ENCODE measurements at regions not wholly inside any gene's neighbourhood (a gene's known extent, or its start where the extent isn't known, plus 50 kb on each side); places are given as distances from the start of the nearest gene placed in this dataset.
"Not testable (repeated sequence)": the region's sequence is repeated elsewhere in the genome, so short reads cannot be mapped to it uniquely, and the experiment has no call there.

DNA sequence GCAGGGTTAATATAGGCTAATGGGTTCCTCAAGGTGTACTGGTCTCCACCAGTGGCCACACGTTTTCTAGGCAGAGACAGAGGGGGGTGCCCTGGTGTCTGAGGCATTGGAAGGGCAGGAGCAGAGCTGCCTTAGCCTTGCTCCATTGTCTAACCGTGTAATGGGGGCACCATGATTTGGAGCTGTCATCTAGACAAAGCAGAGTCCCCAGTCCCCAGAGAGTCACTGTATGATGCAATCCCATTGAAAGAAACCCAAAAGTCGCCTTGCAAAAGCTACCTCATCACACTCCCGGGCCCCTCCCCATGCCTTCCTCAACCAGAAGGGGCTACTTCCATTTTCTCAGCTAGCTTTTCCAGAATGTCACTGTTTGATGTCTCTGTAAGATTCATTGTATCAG lies 487.1 kb downstream of the AACS start:
- in situ Hi-C loops (cut with HindIII; ENCODE audit: low pct_ligation_motif_present, low sequenced_read_pairs): no loop called here
- H3K4me3 ChIP-seq (ENCODE audit: low read depth, low read length): no peak overlapping the region
- no peak overlapping the region for H3K27ac ChIP-seq
- no peak for DNase-seq
- no peaks in the 10 kb centered on the region for H3K27me3 ChIP-seq (replicated peaks)
- TF ChIP-seq, protein P1, sequence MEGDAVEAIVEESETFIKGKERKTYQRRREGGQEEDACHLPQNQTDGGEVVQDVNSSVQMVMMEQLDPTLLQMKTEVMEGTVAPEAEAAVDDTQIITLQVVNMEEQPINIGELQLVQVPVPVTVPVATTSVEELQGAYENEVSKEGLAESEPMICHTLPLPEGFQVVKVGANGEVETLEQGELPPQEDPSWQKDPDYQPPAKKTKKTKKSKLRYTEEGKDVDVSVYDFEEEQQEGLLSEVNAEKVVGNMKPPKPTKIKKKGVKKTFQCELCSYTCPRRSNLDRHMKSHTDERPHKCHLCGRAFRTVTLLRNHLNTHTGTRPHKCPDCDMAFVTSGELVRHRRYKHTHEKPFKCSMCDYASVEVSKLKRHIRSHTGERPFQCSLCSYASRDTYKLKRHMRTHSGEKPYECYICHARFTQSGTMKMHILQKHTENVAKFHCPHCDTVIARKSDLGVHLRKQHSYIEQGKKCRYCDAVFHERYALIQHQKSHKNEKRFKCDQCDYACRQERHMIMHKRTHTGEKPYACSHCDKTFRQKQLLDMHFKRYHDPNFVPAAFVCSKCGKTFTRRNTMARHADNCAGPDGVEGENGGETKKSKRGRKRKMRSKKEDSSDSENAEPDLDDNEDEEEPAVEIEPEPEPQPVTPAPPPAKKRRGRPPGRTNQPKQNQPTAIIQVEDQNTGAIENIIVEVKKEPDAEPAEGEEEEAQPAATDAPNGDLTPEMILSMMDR (IDR thresholded peaks at IDR 0.05; ENCODE audit: low read depth, low read length, missing control alignments): no peak
- H3K36me3 ChIP-seq (replicated peaks): no peaks in the 10 kb centered on the region

DNA sequence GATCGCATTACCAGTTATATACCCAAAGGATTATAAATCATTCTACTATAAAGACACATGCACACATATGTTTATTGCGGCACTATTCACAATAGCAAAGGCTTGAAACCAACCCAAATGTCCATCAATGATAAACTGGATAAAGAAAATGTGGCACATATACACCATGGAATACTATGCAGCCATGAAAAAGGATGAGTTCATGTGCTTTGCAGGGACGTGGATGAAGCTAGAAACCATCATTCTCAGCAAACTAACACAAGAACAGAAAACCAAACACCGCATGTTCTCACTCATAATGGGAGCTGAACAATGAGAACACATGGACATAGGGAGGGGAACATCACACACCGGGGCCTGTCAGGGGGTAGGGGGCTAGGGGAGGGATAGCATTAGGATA lies 495.8 kb downstream of the AACS start:
- DNase-seq; H3K27me3 ChIP-seq (replicated peaks); H3K36me3 ChIP-seq (replicated peaks); H3K4me3 ChIP-seq (ENCODE audit: low read depth, low read length); H3K27ac ChIP-seq; in situ Hi-C loops (cut with HindIII; ENCODE audit: low pct_ligation_motif_present, low sequenced_read_pairs): not testable (repeated sequence)

DNA sequence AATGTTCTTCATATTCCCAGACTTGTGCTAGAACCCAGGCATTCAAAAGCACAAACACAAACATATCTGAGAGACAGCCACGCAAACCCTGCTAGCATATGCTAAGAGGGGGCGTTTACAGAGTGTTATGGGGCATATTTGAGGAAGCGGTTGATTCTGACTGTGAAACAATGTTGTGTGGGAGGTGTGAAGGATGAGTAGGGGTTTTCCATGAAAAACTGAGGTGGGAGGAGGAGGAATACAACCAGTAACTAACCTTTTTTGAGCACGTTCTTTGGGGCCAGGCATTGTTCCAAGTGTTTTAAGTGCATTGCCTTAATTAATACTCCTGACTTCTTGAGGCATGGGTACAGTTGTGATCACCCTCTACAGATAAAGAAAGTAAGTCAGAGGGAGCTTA lies 499.5 kb downstream of the AACS start:
- Histone ChIP-seq H3K4me3 (ENCODE audit: low read depth, low read length) (no peak overlapping the region), H3K27ac (no peak overlapping the region), H3K36me3 (replicated peaks) (no peaks in the 10 kb centered on the region), H3K27me3 (replicated peaks) (no peaks in the 10 kb centered on the region)
- DNase-seq: no peak
- in situ Hi-C loops (cut with HindIII; ENCODE audit: low pct_ligation_motif_present, low sequenced_read_pairs): no loop called here
- TF ChIP-seq, protein P1 (IDR thresholded peaks at IDR 0.05; ENCODE audit: low read depth, low read length, missing control alignments): no peak

DNA sequence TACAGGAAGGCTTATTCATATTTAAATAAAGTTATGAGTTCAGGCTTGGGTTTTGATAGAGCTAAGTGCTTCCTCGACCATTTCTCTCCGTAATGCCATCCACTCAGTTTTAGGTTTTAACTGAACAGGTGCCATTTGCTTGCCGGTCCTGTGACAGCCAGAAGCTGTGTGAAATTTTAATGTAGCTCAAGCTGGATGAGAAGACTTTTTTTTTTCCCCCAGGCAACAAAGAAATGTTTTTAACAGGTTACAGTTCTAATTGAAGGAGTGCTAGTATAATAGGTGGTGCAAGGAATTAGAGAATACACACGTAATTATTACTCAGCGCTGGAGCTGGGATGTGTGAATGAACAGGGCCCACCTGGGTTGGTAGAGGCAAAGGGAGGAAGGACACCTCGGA lies 502.3 kb downstream of the AACS start:
- H3K4me3 ChIP-seq (ENCODE audit: low read depth, low read length): no peak overlapping the region
- no peak for DNase-seq
- no peak overlapping the region for H3K27ac ChIP-seq
- H3K36me3 ChIP-seq (replicated peaks): no peaks in the 10 kb centered on the region
- in situ Hi-C loops (cut with HindIII; ENCODE audit: low pct_ligation_motif_present, low sequenced_read_pairs): no loop called here
- TF ChIP-seq, protein P1 (IDR thresholded peaks at IDR 0.05; ENCODE audit: low read depth, low read length, missing control alignments): no peak
- no peaks in the 10 kb centered on the region for H3K27me3 ChIP-seq (replicated peaks)

DNA sequence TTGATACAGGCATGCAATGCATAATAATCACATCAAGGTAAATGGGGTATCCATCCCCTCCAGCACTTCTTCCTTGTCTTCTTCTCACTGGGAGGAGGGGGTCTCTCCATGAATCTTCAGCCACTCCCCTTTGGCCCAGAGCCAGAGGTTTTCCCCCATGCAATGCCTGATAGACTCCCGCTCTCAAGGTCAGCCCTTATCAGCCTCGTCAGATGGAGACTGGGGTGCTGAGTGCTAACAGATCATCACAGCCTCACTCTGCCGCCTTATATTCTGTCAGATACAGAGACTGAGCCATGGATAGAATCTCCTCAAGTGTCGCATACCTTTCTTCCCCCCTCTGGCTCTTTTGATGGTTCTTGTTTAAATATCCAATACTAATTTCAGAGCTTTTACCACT lies 503.1 kb downstream of the AACS start:
- Histone ChIP-seq H3K27me3 (replicated peaks) (no peaks in the 10 kb centered on the region), H3K27ac (no peak overlapping the region), H3K4me3 (ENCODE audit: low read depth, low read length) (no peak overlapping the region), H3K36me3 (replicated peaks) (no peaks in the 10 kb centered on the region)
- no peak for DNase-seq
- in situ Hi-C loops (cut with HindIII; ENCODE audit: low pct_ligation_motif_present, low sequenced_read_pairs): no loop called here
- TF ChIP-seq, protein P1 (IDR thresholded peaks at IDR 0.05; ENCODE audit: low read depth, low read length, missing control alignments): no peak

DNA sequence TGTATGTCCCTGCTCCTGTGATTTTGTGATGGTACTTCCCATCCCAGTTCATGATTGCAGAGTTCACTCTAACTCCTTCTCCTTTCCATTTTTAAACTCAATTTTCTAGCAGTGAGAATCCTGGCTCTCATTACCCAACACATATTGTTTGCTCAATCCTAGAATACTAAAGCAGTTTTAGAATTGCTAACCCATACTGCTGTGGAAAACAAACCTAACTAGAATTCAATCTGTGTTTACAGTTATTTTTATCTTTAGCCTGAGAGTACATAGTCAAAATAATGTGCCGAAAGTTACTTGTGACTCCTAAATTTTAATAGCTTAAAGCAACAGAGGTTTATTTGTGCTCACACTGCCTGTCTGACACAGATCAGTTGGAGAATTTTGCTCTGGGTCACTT lies 508.0 kb downstream of the AACS start:
- TF ChIP-seq, protein P1 (IDR thresholded peaks at IDR 0.05; ENCODE audit: low read depth, low read length, missing control alignments): no peak
- in situ Hi-C loops (cut with HindIII; ENCODE audit: low pct_ligation_motif_present, low sequenced_read_pairs): no loop called here
- no peaks in the 10 kb centered on the region for H3K36me3 ChIP-seq (replicated peaks)
- H3K4me3 ChIP-seq (ENCODE audit: low read depth, low read length): no peak overlapping the region
- H3K27me3 ChIP-seq (replicated peaks): no peaks in the 10 kb centered on the region
- no peak for DNase-seq
- no peak overlapping the region for H3K27ac ChIP-seq
